HG03064 (cell line): ENCODE measurements at regions not wholly inside any gene's neighbourhood (a gene's known extent, or its start where the extent isn't known, plus 50 kb on each side); places are given as distances from the start of the nearest gene placed in this dataset.

ENCODE experiments used
- ATAC-seq: cut with Tn5 transposase; IDR thresholded peaks from one replicate; pipeline ENCODE4 v1.9.1; 2021; ENCODE audit warnings: low read depth; ENCODE audit not compliant: unreplicated experiment

DNA sequence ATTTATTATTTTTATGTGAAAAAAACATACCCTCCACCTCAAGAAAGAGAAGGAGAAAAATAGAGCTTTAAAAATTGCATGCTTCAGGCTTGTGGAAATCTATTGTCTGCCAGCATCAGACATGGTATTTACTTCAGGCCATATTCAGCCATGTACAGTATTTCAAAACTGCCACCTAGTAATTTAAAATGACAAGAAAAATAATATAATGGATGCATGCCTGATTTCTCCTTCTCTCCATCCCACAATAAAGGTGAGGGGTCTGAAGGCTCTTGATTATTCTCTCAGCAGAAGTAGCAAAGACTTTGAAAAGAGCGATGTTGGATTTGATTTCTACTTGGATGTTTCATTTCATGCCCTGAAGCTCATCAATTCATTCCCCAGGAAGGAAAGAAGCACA lies 250.7 kb downstream of the TBC1D4 start:
- no peak for ATAC-seq

DNA sequence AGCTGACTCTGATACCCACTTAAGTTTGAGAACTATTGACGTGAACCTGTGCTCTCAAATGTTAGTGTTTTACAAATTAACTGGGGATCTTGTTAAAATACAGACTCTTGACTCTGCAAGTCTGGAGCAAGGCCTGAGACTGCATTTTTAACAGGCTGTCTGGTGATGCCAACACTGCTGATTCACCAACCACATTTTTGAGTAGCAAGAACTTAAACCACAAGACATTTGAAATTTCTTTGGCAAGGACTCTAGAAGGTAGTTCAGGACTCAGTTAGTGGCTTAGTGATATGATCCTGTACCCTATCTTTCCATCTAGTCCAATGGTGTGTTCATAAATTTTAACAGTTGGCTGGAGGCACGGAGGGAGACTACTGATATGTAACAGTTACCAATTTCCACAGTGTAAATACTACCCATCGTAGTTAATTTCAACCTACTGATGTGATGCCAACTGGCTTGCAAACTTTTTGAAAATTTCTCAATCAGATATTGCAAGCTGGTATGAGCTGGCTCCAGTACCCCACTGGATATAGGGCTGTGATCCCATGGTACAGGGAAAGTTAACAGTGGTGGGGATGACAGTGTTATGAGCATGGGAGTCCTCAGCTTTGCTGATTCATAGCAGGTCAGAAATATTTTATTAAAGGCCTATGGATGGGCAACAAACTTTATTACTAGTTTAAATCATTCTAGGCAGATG lies 255.1 kb downstream of the TBC1D4 start:
- no peak for ATAC-seq

DNA sequence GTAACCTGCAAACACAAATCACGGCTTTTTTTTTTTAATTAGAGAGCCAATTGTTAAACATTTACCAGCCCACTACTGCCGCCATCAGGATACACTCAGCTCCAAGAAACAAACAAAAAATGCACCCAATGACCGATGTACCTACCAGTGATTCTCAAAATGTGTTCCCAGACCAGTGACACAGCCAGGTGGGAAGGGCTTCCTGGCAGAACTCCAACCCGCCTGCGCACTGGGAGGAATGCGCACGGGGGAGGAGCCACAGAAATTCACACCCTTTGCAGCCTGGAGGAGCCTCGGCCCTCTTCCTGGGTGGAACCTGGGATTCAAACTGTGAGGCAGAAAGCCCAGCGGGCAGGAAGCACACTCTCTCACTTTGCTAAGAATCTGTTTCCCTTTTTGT lies 255.9 kb downstream of the TBC1D4 start:
- no peak for ATAC-seq

DNA sequence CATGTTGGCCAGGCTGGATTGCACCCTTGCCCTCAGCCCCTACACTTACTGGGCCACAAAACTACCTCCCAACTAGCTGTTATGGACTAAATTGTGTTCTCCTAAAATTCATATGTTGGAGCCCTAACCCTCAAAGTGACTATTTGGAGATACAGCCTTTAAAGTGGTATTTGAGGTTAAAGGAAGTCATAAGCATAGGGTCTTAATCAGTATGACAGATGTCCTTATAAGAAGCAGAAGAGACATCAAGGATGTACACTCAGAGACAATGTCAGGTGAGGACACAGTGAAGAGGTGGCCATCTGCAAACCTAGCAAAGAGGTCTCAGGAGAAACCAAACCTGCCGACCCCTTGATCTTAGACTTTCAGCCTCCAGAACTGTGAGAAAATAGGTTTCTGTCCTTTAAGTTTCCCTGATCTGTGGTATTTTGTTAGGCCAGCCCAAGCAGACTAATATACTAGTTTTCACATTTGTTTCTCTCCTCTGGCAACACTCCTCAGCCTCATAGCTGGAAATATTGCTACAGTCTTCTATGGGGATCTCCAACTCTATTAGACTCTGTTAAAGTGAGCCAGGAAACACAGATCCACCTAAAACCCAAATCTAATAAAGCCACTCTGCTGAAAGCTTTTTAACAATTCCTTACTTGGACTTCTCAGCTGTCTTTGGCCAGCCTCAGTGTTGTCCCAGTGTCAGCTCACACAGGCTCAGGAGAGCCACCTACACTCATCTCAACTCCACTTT lies 256.5 kb downstream of the TBC1D4 start:
- no peak for ATAC-seq

DNA sequence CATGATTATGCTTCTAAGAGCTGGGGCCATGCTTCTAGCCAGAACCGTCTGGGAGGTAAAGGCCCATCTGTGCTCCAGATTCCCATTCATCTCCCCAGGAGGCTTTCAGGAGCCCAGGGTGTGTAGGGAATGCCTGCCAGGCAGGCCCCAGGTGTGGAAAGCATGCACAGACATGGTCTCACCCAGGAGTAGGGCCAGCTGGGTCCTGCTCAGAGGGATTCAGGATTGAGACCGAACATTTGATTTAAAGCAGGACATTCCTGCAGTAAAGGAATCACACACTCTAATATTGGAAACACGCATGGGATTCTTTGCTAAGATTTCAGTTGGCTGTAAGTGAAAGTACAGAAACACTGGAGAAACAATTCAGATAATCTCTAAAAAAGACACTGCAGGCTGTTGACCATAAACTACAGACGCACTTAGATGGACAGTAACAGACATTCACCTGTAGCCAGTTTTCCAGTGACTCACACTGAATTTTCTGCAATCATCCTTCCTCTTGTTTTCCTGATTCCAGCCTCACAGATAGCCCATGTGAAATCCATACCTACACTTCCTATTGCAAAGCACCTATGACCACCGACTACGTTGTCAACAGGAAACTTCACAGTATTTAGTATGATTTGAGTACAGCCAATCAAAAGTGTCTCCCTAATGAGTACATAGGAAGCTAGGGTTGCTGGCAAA lies 257.8 kb downstream of the TBC1D4 start:
- no peak for ATAC-seq

DNA sequence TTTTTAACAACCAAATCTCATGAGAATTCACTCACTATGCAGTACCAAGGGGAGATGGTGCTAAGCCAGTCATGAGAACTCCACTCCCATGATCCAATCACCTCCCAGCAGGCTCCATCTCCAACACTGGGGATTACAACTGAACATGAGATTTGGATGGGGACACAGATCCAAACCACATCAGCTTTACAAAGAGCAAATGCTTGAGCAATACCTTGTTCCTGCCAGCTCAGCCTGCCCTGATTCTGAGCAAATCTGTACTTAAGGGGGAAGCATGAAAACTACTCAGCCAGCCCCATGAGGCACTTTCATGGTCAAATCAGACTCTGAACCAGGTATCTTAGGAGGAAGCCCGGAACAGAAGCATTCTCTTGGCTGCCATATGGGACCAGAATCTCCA lies 259.9 kb downstream of the TBC1D4 start:
- ATAC-seq: no peak

DNA sequence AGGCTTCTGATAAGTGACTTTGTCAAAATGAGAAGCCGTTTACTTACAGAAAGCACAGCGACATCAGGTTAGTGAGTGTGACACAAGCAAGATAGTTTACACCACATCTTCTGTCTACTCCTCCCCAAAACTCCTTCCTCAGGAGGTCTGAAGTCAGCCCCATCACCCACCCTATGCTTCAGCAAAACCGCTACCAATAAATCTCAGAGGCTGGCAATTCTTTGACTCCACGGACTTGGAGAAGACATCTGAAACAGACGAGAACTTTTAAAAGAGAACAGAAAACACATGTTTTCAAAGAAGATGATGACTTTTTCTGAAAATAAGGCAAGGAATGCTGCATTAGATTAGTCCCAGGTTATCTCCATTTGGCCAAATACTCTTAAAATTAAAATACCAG lies 261.1 kb downstream of the TBC1D4 start:
- no peak for ATAC-seq

DNA sequence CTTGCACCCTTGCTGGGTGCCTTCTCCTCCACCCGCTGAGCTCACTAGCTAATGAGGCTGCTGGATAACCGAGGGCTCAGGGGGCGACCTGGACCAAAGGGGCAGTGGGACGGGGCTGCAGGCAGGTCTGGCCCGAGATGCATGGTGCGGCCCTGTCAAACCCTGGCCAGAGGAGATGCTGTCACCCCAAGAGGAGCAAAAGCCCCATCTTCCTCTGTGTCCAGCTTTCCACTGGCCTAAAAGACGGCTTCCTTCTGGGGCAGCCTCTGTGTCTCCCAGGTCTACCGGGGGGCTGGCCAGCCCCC lies 261.8 kb downstream of the TBC1D4 start:
- no peak for ATAC-seq

DNA sequence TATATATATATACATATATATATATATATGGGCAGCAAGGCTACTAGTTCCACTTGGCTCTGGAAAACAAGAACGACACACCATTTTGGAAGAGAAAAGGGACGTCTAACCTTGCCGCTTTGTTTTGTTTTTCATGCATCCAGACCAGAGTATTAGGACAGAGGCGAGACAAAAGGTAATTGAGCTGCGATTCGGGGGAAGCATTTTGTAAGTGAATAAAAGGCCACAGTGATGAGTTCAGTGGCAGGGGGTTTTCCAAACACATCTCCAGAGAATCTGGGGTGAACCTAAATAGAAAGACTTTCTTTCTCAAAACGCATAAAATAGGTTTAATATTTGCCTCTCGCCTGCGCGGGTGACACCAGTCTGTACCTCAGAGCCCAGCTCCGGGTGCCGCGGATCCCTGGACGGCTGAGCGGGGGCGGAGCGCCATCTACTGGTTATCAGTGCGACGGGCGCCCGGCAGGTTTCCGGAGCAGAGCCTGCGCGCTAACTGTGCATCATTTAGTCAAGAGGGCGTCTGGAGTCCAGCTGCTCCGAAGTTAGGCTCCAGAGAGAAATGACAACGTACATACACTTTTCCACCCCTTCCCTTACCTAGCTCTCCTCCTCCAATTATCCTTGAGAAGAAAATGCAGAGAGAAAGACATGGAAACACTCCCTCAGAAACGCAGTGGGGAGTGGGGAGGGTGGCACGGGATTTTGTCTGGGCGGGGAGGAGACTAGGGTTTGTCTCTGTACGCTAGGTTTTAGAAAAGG lies 262.3 kb downstream of the TBC1D4 start:
- peak; percentile 95 for ATAC-seq

DNA sequence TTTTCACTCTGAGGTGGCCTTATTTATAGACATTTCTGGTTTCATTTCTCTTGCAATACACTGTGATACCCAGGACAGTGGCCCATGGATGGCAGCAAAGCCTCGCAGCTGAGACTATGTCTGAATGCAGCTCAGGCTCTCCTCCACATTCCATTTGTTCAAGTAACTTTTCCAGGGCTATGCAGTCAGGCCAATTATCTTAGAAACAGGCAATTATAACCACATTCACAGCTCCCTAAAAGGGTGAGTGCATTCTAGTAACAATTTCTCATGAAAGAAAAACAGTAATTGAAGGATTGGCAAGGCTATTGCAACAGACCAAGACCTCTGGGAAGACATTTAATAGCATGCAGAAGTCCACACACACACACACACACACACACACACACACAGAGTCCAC lies 264.0 kb downstream of the TBC1D4 start:
- no peak for ATAC-seq

DNA sequence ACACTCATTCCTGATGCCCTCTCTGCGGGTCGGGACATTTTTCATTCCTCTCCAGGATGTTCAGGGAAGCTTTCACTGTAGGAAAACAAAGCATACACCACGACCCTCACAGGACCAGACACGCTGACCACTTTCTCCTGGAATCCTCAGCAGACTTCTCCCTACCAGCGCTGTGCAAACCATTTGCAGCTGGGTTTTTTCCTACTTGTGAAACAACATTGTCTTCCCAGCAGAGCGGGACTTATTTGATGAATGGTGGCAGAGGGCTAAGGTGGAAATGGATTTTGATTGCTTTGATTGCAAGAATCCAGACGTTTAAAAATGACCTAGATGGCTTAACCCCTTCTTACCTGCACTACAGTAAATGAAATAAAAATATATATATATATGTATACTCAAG lies 265.9 kb downstream of the TBC1D4 start:
- no peak for ATAC-seq

DNA sequence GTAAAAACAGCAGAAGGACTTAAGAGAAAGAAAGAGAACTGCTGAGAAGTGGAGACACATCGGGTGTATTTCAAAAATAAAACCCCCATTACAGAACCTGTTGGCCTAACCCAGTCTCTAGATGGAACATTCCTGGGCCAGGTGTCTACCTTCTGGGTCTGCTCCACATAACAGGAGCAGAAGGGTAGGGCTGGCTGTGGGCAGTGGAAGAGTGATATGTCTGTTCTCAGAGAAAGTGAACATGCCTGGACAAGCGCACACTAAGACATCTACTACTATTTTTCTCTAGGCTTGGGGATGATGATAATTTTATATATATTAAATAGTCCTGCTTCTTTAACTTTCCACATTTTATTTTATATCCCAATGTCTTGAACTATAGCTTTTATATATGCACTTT lies 267.1 kb downstream of the TBC1D4 start:
- ATAC-seq: no peak

DNA sequence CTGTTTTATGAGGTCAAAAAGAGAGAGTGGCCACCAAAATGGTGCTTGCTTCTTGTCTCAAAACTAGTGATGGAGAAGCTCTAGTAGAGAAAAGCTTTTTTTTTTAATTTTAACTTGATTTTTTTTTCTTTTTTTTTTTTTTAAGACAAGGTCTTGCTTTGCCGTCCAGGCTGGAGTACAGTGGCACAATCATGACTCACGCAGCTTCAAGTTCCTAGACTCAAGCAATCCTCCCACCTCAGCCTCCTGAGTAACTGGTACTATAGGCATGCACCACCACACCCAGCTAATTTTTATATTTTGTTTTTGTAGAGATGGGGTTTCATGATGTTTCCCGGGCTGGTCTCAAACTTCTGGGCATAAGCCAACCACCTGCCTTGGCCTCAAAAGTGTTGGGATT lies 279.0 kb downstream of the TBC1D4 start:
- no peak for ATAC-seq

DNA sequence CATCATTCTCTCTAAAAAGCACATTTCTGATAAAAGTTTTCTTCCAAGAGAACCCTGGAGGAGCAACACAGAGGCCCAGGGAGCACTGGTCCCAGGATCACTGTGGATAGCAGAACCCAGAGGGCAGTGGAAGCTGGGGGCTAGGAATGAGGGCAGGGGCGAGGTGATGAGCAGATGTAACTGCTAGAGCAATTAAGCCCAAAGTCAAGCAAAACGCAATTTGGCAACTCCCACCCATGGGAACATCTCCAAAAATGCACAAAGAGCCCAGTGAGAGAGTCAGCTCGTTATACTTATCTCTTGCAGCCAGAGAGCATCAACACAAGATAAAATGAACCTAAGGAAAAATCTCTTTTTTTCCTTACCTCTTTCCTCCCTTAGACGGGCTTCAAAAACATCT lies 284.2 kb downstream of the TBC1D4 start:
- no peak for ATAC-seq

DNA sequence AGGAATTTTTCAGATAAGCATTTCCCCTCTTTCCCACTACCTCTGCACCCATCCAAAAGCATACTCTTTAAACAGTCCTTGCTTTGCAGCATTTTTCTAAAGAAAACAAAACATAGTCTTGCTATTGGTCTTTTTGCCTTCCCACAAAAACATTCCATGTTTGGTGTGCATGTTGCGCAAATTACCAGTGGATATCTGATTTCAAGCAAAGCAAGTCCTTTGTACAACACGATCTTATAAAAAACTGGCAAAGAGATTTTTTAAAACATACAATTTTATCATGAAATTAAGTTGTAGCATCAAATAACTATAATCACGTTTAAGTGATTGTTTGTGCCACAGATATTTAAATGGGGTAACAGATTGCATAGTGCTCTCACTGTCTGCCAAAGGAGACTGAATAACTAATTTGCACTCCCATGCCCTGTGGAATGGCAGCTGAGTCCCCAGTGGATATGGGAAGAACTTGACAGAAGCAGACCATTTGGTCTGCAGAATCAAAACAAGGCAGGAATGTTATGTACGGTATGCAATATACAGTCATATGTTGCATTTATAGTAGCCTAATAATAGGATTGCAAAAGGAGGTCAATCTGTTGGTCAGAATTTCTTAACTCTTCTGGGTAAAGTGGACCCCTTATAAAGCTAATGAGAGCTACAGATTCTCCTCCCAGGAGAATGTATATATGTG lies 285.7 kb downstream of the TBC1D4 start:
- ATAC-seq: no peak

DNA sequence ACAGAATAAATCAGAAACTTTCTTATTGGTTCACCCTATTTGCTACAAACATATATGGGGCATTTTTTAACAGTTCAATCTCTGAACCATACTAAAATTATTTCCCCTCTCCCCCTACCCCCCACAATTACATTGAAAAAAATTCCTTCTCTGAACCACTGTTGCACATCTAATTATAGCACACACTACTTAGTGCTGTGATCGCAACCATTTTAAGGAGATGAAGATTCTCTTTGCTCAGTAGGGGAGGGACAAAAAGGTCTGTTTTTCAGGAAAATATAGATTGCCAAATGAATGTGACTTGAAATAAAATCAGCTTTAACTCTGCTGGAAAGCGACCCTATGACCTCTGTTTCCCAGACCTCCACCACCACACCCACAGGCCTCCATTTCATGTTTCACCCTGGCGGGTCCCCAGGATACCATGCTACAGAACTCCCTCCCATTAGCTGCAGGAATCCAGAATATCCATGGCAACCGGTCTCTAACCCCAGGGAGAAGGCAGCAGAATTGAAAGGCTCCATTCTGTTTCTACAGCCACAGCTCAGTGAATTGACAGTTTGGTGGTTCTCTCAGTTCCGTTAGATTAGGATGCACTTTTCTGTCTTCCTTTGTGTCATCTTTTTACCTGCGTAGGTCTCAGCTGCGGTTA lies 286.3 kb downstream of the TBC1D4 start:
- no peak for ATAC-seq

DNA sequence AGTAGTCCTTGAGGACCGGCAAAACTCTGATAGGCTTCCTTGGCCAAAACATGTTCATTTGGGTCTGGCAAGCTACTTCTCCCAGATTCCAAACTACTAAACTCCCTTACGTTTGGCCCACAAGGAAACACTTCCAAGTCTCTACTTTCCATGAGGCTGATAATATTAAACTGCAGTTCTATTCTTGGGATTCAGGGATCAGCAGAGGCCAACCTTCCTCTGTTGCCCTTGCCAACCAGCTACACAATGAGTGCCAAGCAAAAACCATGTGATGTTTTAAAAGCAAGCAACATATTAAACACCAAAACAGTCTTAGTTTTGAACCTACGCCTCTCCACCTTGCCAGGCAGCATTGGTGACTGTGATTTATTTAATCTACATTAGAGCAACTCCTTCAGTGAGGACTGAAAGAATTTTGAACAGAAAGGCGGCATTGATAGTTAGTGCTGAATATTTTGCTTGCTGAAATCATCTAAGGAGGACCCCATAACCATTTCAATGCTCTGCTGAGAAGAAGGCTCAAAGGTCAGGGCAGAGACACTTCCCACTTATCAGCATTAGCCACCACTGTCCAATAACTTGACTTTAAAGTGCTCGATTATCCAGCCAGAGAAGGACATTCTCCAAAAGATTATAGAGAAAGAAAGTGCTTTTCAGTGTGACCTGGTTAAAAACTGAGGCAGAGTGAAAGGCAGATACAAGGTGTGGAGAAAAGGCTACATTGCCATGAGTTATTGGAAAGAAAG lies 287.1 kb downstream of the TBC1D4 start:
- ATAC-seq: no peak

DNA sequence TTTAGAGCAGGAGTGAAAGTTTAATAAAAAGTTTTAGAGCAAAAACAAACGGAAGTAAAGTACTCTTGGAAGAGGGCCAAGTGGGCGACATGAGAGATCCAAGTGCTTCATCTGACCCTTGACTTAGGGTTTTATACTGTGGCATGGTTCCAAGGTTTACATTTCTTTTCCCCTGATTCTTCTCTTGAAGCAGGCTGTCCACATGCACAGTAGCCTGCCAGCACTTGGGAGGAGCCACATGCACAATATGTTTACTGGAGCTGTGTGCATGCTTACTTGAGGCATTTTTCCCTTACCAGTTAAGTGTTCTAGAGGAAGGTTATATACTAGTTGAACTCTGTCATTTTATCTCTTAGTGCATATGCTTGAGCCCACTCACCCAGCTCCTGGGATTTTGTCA lies 295.6 kb downstream of the TBC1D4 start:
- no peak for ATAC-seq

DNA sequence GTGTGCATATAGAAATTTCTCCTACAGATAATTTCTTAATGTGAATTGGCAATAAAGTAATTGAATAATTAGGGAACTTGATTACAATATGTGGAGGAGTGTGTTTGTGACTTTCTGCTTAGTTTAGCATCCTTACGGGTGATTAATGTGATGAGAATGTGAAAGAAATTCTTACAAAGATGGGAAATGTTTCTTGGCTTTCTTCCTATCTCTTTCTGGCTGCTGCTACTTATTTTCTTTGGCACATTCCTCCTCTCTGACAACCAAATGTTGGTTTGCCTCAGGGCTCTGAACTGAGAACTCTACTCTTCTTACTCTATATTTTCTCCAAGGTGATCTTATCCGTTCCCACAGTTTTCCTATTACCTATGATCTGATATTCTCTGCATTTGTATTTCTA lies 300.1 kb downstream of the TBC1D4 start:
- ATAC-seq: no peak
